Stimulated activated effector memory CD8-positive, alpha-beta T cell treated with anti-CD3 and anti-CD28 coated beads, Interleukin-12 subunit alpha, Interleukin-12 subunit beta, amount 100 ng/mL, for 72 hours (primary cell): ENCODE measurements at regions not wholly inside any gene's neighbourhood (a gene's known extent, or its start where the extent isn't known, plus 50 kb on each side); places are given as distances from the start of the nearest gene placed in this dataset.

Source experiments
- ATAC-seq: fragments of 150-1000 bp; cut with Tn5 transposase; 2 replicates; pipeline ENCODE4 v1.10.0; 2021
- DNase-seq, 2 donors: peaks; one replicate each; pipeline ENCODE4 v3.0.0; 2021 to 2022; ENCODE audit warnings: low spot score in 2 of 2
- H3K27ac Mint-ChIP-seq: one replicate; pipeline ENCODE4 v1.8.0; 2022; ENCODE audit warnings: mild to moderate bottlenecking, mixed read lengths
- H3K36me3 Mint-ChIP-seq: one replicate; pipeline ENCODE4 v1.8.0; 2022; ENCODE audit warnings: mild to moderate bottlenecking, mixed read lengths
- H3K4me1 Mint-ChIP-seq: one replicate; pipeline ENCODE4 v1.8.0; 2022; ENCODE audit warnings: mixed read lengths
- H3K4me3 Mint-ChIP-seq: one replicate; pipeline ENCODE4 v1.8.0; 2022; ENCODE audit warnings: mild to moderate bottlenecking, mixed read lengths
- H3K9me3 Mint-ChIP-seq: one replicate; pipeline ENCODE4 v1.8.0; 2022; ENCODE audit warnings: mixed read lengths

DNA sequence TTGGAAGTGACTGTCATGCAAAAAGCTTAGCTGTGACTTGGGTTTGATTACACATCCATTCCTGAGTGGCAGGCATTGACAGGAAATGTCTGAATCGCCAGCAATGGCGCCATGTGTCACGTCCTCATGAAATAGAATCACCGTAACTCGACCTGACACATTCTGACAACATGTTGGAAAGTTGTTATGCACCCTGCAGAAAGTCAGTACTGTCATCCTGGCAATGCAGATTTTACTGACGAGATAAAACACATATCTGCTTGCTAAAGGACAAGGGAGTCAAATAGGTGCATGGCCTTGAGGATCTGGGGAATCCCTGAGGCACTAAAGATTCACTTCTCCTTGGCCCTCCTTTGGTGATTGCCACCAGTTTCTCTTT lies 344.2 kb downstream of the SPATA31D1 start:
- no peak overlapping the region for H3K27ac Mint-ChIP-seq
- H3K4me1 Mint-ChIP-seq = no peaks in the 10 kb centered on the region
- H3K36me3 Mint-ChIP-seq = no peaks in the 10 kb centered on the region
- no peak overlapping the region for H3K4me3 Mint-ChIP-seq
- peaks cover 15% of the 10 kb centered on the region for H3K9me3 Mint-ChIP-seq
- ATAC-seq = no peak
- no peak for DNase-seq

DNA sequence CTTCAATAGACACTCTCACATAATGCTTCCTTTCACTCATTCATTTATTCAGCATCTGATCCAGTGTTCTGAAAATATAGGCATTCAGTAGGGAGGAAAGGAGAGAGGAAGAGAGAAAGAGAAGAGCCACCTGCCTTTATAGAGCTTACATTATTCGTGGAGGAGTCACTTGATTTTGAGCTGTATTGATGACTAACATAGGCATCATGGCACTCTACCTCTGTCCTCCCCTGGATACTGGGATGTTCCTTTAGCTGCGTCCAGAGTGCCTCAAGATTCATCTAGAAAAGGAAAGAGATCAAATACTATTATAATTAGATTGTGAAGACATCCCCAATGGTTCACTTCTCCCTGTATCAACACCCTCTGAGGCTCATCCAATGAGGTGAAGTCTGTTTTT lies 345.1 kb downstream of the SPATA31D1 start:
- Mint-ChIP-seq H3K27ac (no peak overlapping the region), H3K36me3 (no peaks in the 10 kb centered on the region), H3K4me3 (no peak overlapping the region), H3K9me3 (peaks cover 15% of the 10 kb centered on the region), H3K4me1 (no peaks in the 10 kb centered on the region)
- DNase-seq (no peak), ATAC-seq (no peak)

DNA sequence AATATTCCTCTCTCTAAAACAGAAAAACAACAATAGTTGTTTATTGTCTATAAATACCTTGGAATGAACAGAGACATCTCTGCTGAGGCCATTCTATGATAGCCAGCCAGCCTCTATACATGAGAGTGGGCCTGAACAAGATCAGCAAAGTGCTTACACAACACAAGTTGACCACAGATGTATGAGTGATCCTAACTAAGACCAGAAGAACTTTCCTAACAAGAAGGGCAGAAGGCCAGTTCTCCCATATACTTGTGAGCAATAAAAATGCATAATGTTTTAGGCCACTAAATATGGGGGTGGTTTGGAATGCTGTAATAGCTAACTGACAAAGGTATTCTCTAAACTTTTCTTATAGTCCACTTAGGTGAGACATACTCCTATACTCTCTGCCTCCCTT lies 345.7 kb downstream of the SPATA31D1 start:
- DNase-seq (no peak), ATAC-seq (no peak)
- H3K36me3 Mint-ChIP-seq = no peaks in the 10 kb centered on the region
- no peaks in the 10 kb centered on the region for H3K4me1 Mint-ChIP-seq
- H3K4me3 Mint-ChIP-seq = no peak overlapping the region
- peaks cover 12% of the 10 kb centered on the region for H3K9me3 Mint-ChIP-seq
- H3K27ac Mint-ChIP-seq = no peak overlapping the region

- H3K4me3 Mint-ChIP-seq = no peak overlapping the region
- H3K27ac Mint-ChIP-seq = no peak overlapping the region
- no peaks in the 10 kb centered on the region for H3K4me1 Mint-ChIP-seq
- no peaks in the 10 kb centered on the region for H3K36me3 Mint-ChIP-seq
- ATAC-seq (no peak), DNase-seq (no peak)
- peaks cover 10% of the 10 kb centered on the region for H3K9me3 Mint-ChIP-seq
Measured at GRCh38 chr9:82337351-82337750, 348.8 kb downstream of the SPATA31D1 start.

DNA sequence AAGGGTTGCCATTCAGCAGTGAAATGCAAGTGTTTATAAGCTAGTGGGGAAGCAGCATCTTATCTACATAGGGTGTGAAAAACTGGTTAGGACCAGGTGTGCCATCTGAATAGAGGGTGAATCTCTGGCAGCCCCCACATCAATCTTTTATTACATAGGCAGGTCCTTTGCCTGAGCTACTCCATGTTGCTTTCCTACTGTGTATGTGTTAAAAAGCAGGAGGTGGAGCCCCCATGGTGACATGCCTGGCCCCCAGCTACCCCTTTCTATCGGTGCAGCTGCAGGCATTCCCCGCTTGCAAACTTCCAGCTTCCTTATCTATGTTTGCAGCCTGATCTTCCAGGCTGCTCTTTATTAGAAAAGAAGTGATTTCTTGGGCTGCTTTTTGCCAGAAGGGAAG lies 353.5 kb downstream of the SPATA31D1 start:
- peaks cover 11% of the 10 kb centered on the region for H3K9me3 Mint-ChIP-seq
- H3K4me1 Mint-ChIP-seq = no peaks in the 10 kb centered on the region
- ATAC-seq = no peak

GRCh38 chr9:82346040-82346439 lies 357.5 kb downstream of the SPATA31D1 start:
- H3K9me3 Mint-ChIP-seq = peaks cover 14% of the 10 kb centered on the region
- no peaks in the 10 kb centered on the region for H3K4me1 Mint-ChIP-seq
- no peak overlapping the region for H3K4me3 Mint-ChIP-seq
- H3K36me3 Mint-ChIP-seq = no peaks in the 10 kb centered on the region
- no peak for ATAC-seq
- DNase-seq = no peak
- no peak overlapping the region for H3K27ac Mint-ChIP-seq

More for the DNA sequence above, 353.5 kb downstream of the SPATA31D1 start:
- Mint-ChIP-seq H3K36me3 (no peaks in the 10 kb centered on the region), H3K27ac (no peak overlapping the region), H3K4me3 (no peak overlapping the region)
- DNase-seq = no peak

- peaks cover 7% of the 10 kb centered on the region for H3K9me3 Mint-ChIP-seq
- H3K4me1 Mint-ChIP-seq = no peaks in the 10 kb centered on the region
- no peak for ATAC-seq
- H3K4me3 Mint-ChIP-seq = no peak overlapping the region
- no peak overlapping the region for H3K27ac Mint-ChIP-seq
- H3K36me3 Mint-ChIP-seq = no peaks in the 10 kb centered on the region
- DNase-seq = no peak
Measured at GRCh38 chr9:82353631-82354278, 365.2 kb downstream of the SPATA31D1 start.

- H3K4me3 Mint-ChIP-seq = no peak overlapping the region
- peaks cover 5% of the 10 kb centered on the region for H3K9me3 Mint-ChIP-seq
- no peak overlapping the region for H3K27ac Mint-ChIP-seq
- H3K4me1 Mint-ChIP-seq = no peaks in the 10 kb centered on the region
- DNase-seq (no peak), ATAC-seq (no peak)
- H3K36me3 Mint-ChIP-seq = no peaks in the 10 kb centered on the region
Measured at GRCh38 chr9:82354279-82354659, 365.7 kb downstream of the SPATA31D1 start.

GRCh38 chr9:82356131-82356530 lies 367.6 kb downstream of the SPATA31D1 start:
- Mint-ChIP-seq H3K27ac (no peak overlapping the region), H3K36me3 (no peaks in the 10 kb centered on the region), H3K9me3 (peaks cover 4% of the 10 kb centered on the region), H3K4me1 (no peaks in the 10 kb centered on the region), H3K4me3 (no peak overlapping the region)
- no peak for DNase-seq
- ATAC-seq = no peak

- ATAC-seq (no peak), DNase-seq (no peak)
- H3K27ac Mint-ChIP-seq = no peak overlapping the region
- no peaks in the 10 kb centered on the region for H3K36me3 Mint-ChIP-seq
- peaks cover 2% of the 10 kb centered on the region for H3K9me3 Mint-ChIP-seq
- H3K4me1 Mint-ChIP-seq = no peaks in the 10 kb centered on the region
- H3K4me3 Mint-ChIP-seq = no peak overlapping the region
Measured at GRCh38 chr9:82356871-82357270, 368.3 kb downstream of the SPATA31D1 start.

- H3K4me3 Mint-ChIP-seq = no peak overlapping the region
- ATAC-seq (no peak), DNase-seq (no peak)
- no peak overlapping the region for H3K27ac Mint-ChIP-seq
- H3K9me3 Mint-ChIP-seq = peaks cover 2% of the 10 kb centered on the region
- H3K36me3 Mint-ChIP-seq = no peaks in the 10 kb centered on the region
- H3K4me1 Mint-ChIP-seq = no peaks in the 10 kb centered on the region
Measured at GRCh38 chr9:82363198-82363597, 374.6 kb downstream of the SPATA31D1 start.

- no peak overlapping the region for H3K27ac Mint-ChIP-seq
- ATAC-seq = no peak
- DNase-seq = no peak
- peaks cover 2% of the 10 kb centered on the region for H3K9me3 Mint-ChIP-seq
- no peaks in the 10 kb centered on the region for H3K36me3 Mint-ChIP-seq
- H3K4me1 Mint-ChIP-seq = no peaks in the 10 kb centered on the region
- H3K4me3 Mint-ChIP-seq = no peak overlapping the region
Measured at GRCh38 chr9:82363682-82364081, 375.1 kb downstream of the SPATA31D1 start.

GRCh38 chr9:82367016-82367415 lies 378.4 kb downstream of the SPATA31D1 start:
- Mint-ChIP-seq H3K27ac (no peak overlapping the region), H3K36me3 (no peaks in the 10 kb centered on the region), H3K9me3 (peaks cover 7% of the 10 kb centered on the region), H3K4me3 (no peak overlapping the region), H3K4me1 (no peaks in the 10 kb centered on the region)
- DNase-seq = no peak
- ATAC-seq = no peak

- peaks cover 7% of the 10 kb centered on the region for H3K9me3 Mint-ChIP-seq
- DNase-seq (no peak), ATAC-seq (no peak)
- no peaks in the 10 kb centered on the region for H3K4me1 Mint-ChIP-seq
- H3K27ac Mint-ChIP-seq = no peak overlapping the region
- H3K4me3 Mint-ChIP-seq = no peak overlapping the region
- no peaks in the 10 kb centered on the region for H3K36me3 Mint-ChIP-seq
Measured at GRCh38 chr9:82367929-82368328, 379.4 kb downstream of the SPATA31D1 start.

DNA sequence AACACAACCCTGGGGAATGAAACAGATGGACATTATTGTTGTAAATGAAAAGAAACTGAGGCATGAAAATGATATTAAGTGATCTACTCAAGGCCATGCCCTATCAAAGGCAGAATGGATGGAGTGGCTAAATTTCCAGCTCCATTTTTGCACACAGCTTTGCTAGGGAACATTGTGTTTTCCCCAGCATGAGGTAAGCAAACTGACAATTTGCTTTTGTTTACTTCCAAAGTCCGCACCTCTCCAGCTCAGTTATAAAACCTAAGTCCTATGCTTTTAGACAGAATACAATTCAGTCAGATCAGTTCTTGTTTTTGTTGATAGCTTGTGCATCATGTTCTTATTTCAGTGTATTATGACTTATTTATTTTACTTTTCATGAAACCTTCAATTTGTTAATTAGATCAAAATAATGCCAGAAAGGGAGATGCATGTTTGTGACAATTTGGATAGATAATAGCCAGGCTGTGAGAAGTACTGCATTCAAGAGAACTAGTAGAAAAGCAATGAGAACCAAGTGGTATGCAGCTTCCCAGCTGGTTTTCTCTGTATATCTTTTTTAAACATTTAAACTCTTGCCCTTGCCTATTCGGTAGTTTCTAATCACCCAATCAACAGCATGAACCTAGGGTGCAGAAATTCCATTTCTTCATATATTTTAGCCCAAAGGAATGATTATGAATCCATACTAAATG lies 380.8 kb downstream of the SPATA31D1 start:
- Mint-ChIP-seq H3K4me1 (no peaks in the 10 kb centered on the region), H3K4me3 (no peak overlapping the region), H3K36me3 (no peaks in the 10 kb centered on the region), H3K27ac (no peak overlapping the region), H3K9me3 (peaks cover 7% of the 10 kb centered on the region)
- DNase-seq = no peak
- no peak for ATAC-seq

DNA sequence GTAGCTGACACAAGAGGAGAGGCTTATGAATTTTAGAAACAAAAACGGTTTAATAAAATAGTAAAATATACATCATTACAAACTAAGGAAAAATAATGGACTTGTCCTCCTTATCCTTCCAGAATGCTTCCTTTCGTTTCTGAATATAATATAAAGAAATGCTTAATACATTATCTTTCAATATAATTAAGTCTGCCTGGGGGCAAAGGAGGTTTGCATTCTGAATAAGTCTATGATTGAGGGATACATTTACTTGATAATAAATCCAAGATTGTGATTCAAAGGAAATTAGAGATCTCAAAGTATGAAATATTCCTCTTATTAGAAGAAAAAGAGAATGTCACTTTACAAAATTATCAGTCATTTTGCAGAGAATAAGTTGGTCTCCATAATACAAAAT lies 386.5 kb downstream of the SPATA31D1 start:
- Mint-ChIP-seq H3K27ac (no peak overlapping the region), H3K4me1 (no peaks in the 10 kb centered on the region), H3K4me3 (no peak overlapping the region), H3K36me3 (no peaks in the 10 kb centered on the region), H3K9me3 (peaks cover 13% of the 10 kb centered on the region)
- DNase-seq (no peak), ATAC-seq (no peak)
